ENCODE measurements at regions not wholly inside any gene's neighbourhood (a gene's known extent, or its start where the extent isn't known, plus 50 kb on each side); places are given as distances from the start of the nearest gene placed in this dataset.
"Not testable (repeated sequence)": the region's sequence is repeated elsewhere in the genome, so short reads cannot be mapped to it uniquely, and the experiment has no call there.

- ChIA-PET POLR2A (interaction anchor here (0.6 kb wide), 1 partner anchor 87 kb away, joined by 3 read pairs; no protein-coding TSS in a partner anchor), CTCF (interaction anchor here (0.8 to 1.0 kb wide), 2 partner anchors 85 to 399 kb away, joined by 3 read pairs; no protein-coding TSS in a partner anchor)
- Histone ChIP-seq H3K27me3 (ENCODE audit: control insufficient read depth, insufficient read depth, low read length) (no peaks in the 10 kb centered on the region), H3K36me3 (ENCODE audit: control insufficient read depth, insufficient read depth, low read length) (no peaks in the 10 kb centered on the region), H3K4me3 (ENCODE audit: low read depth, low read length) (no peak overlapping the region)
- TF ChIP-seq CTCF (IDR thresholded peaks at IDR 0.05; ENCODE audit: insufficient read depth, low read depth, low read length) = no peak
- peak; percentile 30 for DNase-seq (ENCODE audit: low read depth)
Measured at GRCh38 chr17:83192161-83192788, 112.9 kb downstream of the METRNL start.

- ChIA-PET POLR2A (interaction anchor here (0.6 kb wide), 1 partner anchor 88 kb away, joined by 3 read pairs; no protein-coding TSS in a partner anchor), CTCF (interaction anchor here (0.8 to 1.0 kb wide), 2 partner anchors 86 to 96 kb away, joined by 3 read pairs; no protein-coding TSS in a partner anchor)
- not testable (repeated sequence) for H3K4me3 ChIP-seq (ENCODE audit: low read depth, low read length); DNase-seq (ENCODE audit: low read depth); H3K36me3 ChIP-seq (ENCODE audit: control insufficient read depth, insufficient read depth, low read length); H3K27me3 ChIP-seq (ENCODE audit: control insufficient read depth, insufficient read depth, low read length)
Measured at GRCh38 chr17:83192789-83193335, 113.5 kb downstream of the METRNL start.

GRCh38 chr17:83193336-83194185, 114.2 kb downstream of the METRNL start:
- CTCF ChIA-PET = interaction anchor here (0.8 to 1.0 kb wide), 2 partner anchors 87 to 97 kb away, joined by 3 read pairs; no protein-coding TSS in a partner anchor

GRCh38 chr17:83194186-83194561, 114.8 kb downstream of the METRNL start:
- no peak for DNase-seq (ENCODE audit: low read depth)
- no peaks in the 10 kb centered on the region for H3K27me3 ChIP-seq (ENCODE audit: control insufficient read depth, insufficient read depth, low read length)
- ChIA-PET CTCF (no interaction called here), POLR2A (no interaction called here)
- no peak for TF ChIP-seq CTCF (IDR thresholded peaks at IDR 0.05; ENCODE audit: insufficient read depth, low read depth, low read length)
- H3K4me3 ChIP-seq (ENCODE audit: low read depth, low read length) = no peak overlapping the region
- no peaks in the 10 kb centered on the region for H3K36me3 ChIP-seq (ENCODE audit: control insufficient read depth, insufficient read depth, low read length)

More at GRCh38 chr17:83193336-83194185, 114.2 kb downstream of the METRNL start:
- H3K4me3 ChIP-seq (ENCODE audit: low read depth, low read length) = no peak overlapping the region
- TF ChIP-seq CTCF (IDR thresholded peaks at IDR 0.05; ENCODE audit: insufficient read depth, low read depth, low read length) = no peak
- DNase-seq (ENCODE audit: low read depth) = no peak
- H3K27me3 ChIP-seq (ENCODE audit: control insufficient read depth, insufficient read depth, low read length) = no peaks in the 10 kb centered on the region
- POLR2A ChIA-PET = no interaction called here
- H3K36me3 ChIP-seq (ENCODE audit: control insufficient read depth, insufficient read depth, low read length) = no peaks in the 10 kb centered on the region

GRCh38 chr17:83194761-83195329, 115.4 kb downstream of the METRNL start:
- ChIA-PET CTCF (no interaction called here), POLR2A (no interaction called here)
- DNase-seq (ENCODE audit: low read depth) = no peak
- Histone ChIP-seq H3K4me3 (ENCODE audit: low read depth, low read length) (no peak overlapping the region), H3K36me3 (ENCODE audit: control insufficient read depth, insufficient read depth, low read length) (no peaks in the 10 kb centered on the region), H3K27me3 (ENCODE audit: control insufficient read depth, insufficient read depth, low read length) (no peaks in the 10 kb centered on the region)
- TF ChIP-seq CTCF (IDR thresholded peaks at IDR 0.05; ENCODE audit: insufficient read depth, low read depth, low read length) = no peak
